Effector memory CD4-positive, alpha-beta T cell (primary cell): ENCODE measurements at regions not wholly inside any gene's neighbourhood (a gene's known extent, or its start where the extent isn't known, plus 50 kb on each side); places are given as distances from the start of the nearest gene placed in this dataset.

Experiments
- DNase-seq, 3 donors: peaks; one replicate each; pipeline ENCODE4 v3.0.0-alpha.2; 2020
- H3K27ac ChIP-seq: 2 replicates; pipeline ENCODE4 v1.7.0; 2013; ENCODE audit warnings: mild to moderate bottlenecking, low read length, moderate library complexity; ENCODE audit not compliant: insufficient read depth, poor library complexity, severe bottlenecking
- H3K27me3 ChIP-seq: replicated peaks from 2 replicates; pipeline ENCODE4 v1.7.0; 2013; ENCODE audit warnings: mild to moderate bottlenecking, low read length; ENCODE audit not compliant: insufficient read depth, control insufficient read depth, poor library complexity, severe bottlenecking
- H3K36me3 ChIP-seq: 2 replicates; pipeline ENCODE4 v1.7.0; 2013; ENCODE audit warnings: mild to moderate bottlenecking, low read length, moderate library complexity; ENCODE audit not compliant: control insufficient read depth, insufficient read depth
- H3K4me1 ChIP-seq: 2 replicates; pipeline ENCODE4 v1.7.0; 2013; ENCODE audit warnings: low read length, mild to moderate bottlenecking; ENCODE audit not compliant: control insufficient read depth, insufficient read depth, poor library complexity, severe bottlenecking
- H3K4me3 ChIP-seq: 2 replicates; pipeline ENCODE4 v1.7.0; 2013; ENCODE audit warnings: low read length, low read depth, mild to moderate bottlenecking; ENCODE audit not compliant: insufficient read depth, poor library complexity, severe bottlenecking
- H3K9me3 ChIP-seq: 2 replicates; pipeline ENCODE4 v1.7.0; 2013; ENCODE audit warnings: mild to moderate bottlenecking, low read length, moderate library complexity; ENCODE audit not compliant: control insufficient read depth

GRCh38 chr9:88936668-88937067 is 54.6 kb upstream of the S1PR3 start:
- no peak for DNase-seq
- Histone ChIP-seq H3K36me3 (no peaks in the 10 kb centered on the region), H3K4me3 (no peak overlapping the region), H3K4me1 (no peaks in the 10 kb centered on the region), H3K9me3 (no peaks in the 10 kb centered on the region), H3K27ac (no peak overlapping the region), H3K27me3 (no peaks in the 10 kb centered on the region)

GRCh38 chr9:88937248-88937647 is 54.0 kb upstream of the S1PR3 start:
- H3K4me1 ChIP-seq, result no peaks in the 10 kb centered on the region
- H3K36me3 ChIP-seq, result no peaks in the 10 kb centered on the region
- no peak overlapping the region for H3K27ac ChIP-seq
- no peaks in the 10 kb centered on the region for H3K27me3 ChIP-seq
- H3K9me3 ChIP-seq, result no peaks in the 10 kb centered on the region
- no peak for DNase-seq
- no peak overlapping the region for H3K4me3 ChIP-seq

GRCh38 chr9:88938189-88938588 is 53.1 kb upstream of the S1PR3 start:
- no peak overlapping the region for H3K4me3 ChIP-seq
- no peak for DNase-seq
- no peaks in the 10 kb centered on the region for H3K9me3 ChIP-seq
- H3K27ac ChIP-seq, result no peak overlapping the region
- no peaks in the 10 kb centered on the region for H3K36me3 ChIP-seq
- no peaks in the 10 kb centered on the region for H3K4me1 ChIP-seq
- no peaks in the 10 kb centered on the region for H3K27me3 ChIP-seq
